ENCODE measurements at regions not wholly inside any gene's neighbourhood (a gene's known extent, or its start where the extent isn't known, plus 50 kb on each side); places are given as distances from the start of the nearest gene placed in this dataset.
"Not testable (repeated sequence)": the region's sequence is repeated elsewhere in the genome, so short reads cannot be mapped to it uniquely, and the experiment has no call there.

- H3K27ac Mint-ChIP-seq = no peak overlapping the region
- Histone ChIP-seq H3K4me3 (ENCODE audit: low read length) (no peak overlapping the region), H3K27me3 (ENCODE audit: insufficient read depth, low read length, poor library complexity, severe bottlenecking) (no peaks in the 10 kb centered on the region), H3K27ac (ENCODE audit: low read depth, low read length) (no peak overlapping the region), H3K4me1 (ENCODE audit: insufficient read depth, low read length) (no peaks in the 10 kb centered on the region), H3K36me3 (ENCODE audit: insufficient read depth, low read length) (no peaks in the 10 kb centered on the region), H3K9me3 (ENCODE audit: low read length) (no peaks in the 10 kb centered on the region)
- ChIA-PET CTCF (no interaction called here), POLR2A (no interaction called here)
- no peak for DNase-seq
- H3K9me3 Mint-ChIP-seq = peaks cover 0 to 21% (median 8%) of the 10 kb centered on the region in 5 donors
- H3K36me3 Mint-ChIP-seq = no peaks in the 10 kb centered on the region
- H3K4me1 Mint-ChIP-seq = no peaks in the 10 kb centered on the region
- no peaks in the 10 kb centered on the region for H3K27me3 Mint-ChIP-seq
- H3K4me3 Mint-ChIP-seq = no peak overlapping the region
These were observed 501.9 kb downstream of the TMEM135 start for GRCh38 chr11:87539596-87539995.

GRCh38 chr11:87536565-87536964 lies 498.8 kb downstream of the TMEM135 start:
- H3K36me3 ChIP-seq (ENCODE audit: insufficient read depth, low read length) = no peaks in the 10 kb centered on the region
- no peaks in the 10 kb centered on the region for H3K27me3 Mint-ChIP-seq
- no peak overlapping the region for H3K27ac Mint-ChIP-seq
- H3K9me3 Mint-ChIP-seq = peaks cover 0 to 3% (median 2%) of the 10 kb centered on the region in 5 donors
- no peaks in the 10 kb centered on the region for H3K4me1 Mint-ChIP-seq
- H3K4me3 Mint-ChIP-seq = no peak overlapping the region
- POLR2A ChIA-PET = no interaction called here
- CTCF ChIA-PET = no interaction called here
- H3K4me1 ChIP-seq (ENCODE audit: insufficient read depth, low read length) = no peaks in the 10 kb centered on the region
- H3K9me3 ChIP-seq (ENCODE audit: low read length) = no peaks in the 10 kb centered on the region
- H3K4me3 ChIP-seq (ENCODE audit: low read length) = no peak overlapping the region
- no peaks in the 10 kb centered on the region for H3K27me3 ChIP-seq (ENCODE audit: insufficient read depth, low read length, poor library complexity, severe bottlenecking)
- DNase-seq = no peak
- H3K27ac ChIP-seq (ENCODE audit: low read depth, low read length) = no peak overlapping the region
- no peaks in the 10 kb centered on the region for H3K36me3 Mint-ChIP-seq

GRCh38 chr11:87536016-87536415 lies 498.3 kb downstream of the TMEM135 start:
- H3K27me3 ChIP-seq (ENCODE audit: insufficient read depth, low read length, poor library complexity, severe bottlenecking) = no peaks in the 10 kb centered on the region
- ChIA-PET POLR2A (no interaction called here), CTCF (no interaction called here)
- H3K9me3 ChIP-seq (ENCODE audit: low read length) = no peaks in the 10 kb centered on the region
- no peaks in the 10 kb centered on the region for H3K4me1 ChIP-seq (ENCODE audit: insufficient read depth, low read length)
- no peak overlapping the region for H3K27ac ChIP-seq (ENCODE audit: low read depth, low read length)
- Mint-ChIP-seq H3K4me1 (no peaks in the 10 kb centered on the region), H3K4me3 (no peak overlapping the region), H3K27ac (no peak overlapping the region), H3K9me3 (peaks cover 0 to 3% (median 0%) of the 10 kb centered on the region in 5 donors), H3K27me3 (no peaks in the 10 kb centered on the region), H3K36me3 (no peaks in the 10 kb centered on the region)
- no peak for DNase-seq
- H3K36me3 ChIP-seq (ENCODE audit: insufficient read depth, low read length) = no peaks in the 10 kb centered on the region
- H3K4me3 ChIP-seq (ENCODE audit: low read length) = no peak overlapping the region

- ChIA-PET CTCF (no interaction called here), POLR2A (no interaction called here)
- H3K27me3 Mint-ChIP-seq = no peaks in the 10 kb centered on the region
- no peak overlapping the region for H3K27ac ChIP-seq (ENCODE audit: low read depth, low read length)
- H3K36me3 Mint-ChIP-seq = no peaks in the 10 kb centered on the region
- no peaks in the 10 kb centered on the region for H3K4me1 ChIP-seq (ENCODE audit: insufficient read depth, low read length)
- H3K4me1 Mint-ChIP-seq = no peaks in the 10 kb centered on the region
- H3K4me3 Mint-ChIP-seq = no peak overlapping the region
- DNase-seq = no peak
- no peaks in the 10 kb centered on the region for H3K36me3 ChIP-seq (ENCODE audit: insufficient read depth, low read length)
- no peak overlapping the region for H3K27ac Mint-ChIP-seq
- H3K27me3 ChIP-seq (ENCODE audit: insufficient read depth, low read length, poor library complexity, severe bottlenecking) = no peaks in the 10 kb centered on the region
- no peak overlapping the region for H3K4me3 ChIP-seq (ENCODE audit: low read length)
- H3K9me3 Mint-ChIP-seq = peaks cover 0 to 3% (median 0%) of the 10 kb centered on the region in 5 donors
- no peaks in the 10 kb centered on the region for H3K9me3 ChIP-seq (ENCODE audit: low read length)
These were observed 497.8 kb downstream of the TMEM135 start for GRCh38 chr11:87535513-87535912.

- H3K4me3 ChIP-seq (ENCODE audit: low read length); H3K9me3 ChIP-seq (ENCODE audit: low read length); H3K27me3 ChIP-seq (ENCODE audit: insufficient read depth, low read length, poor library complexity, severe bottlenecking); H3K27ac ChIP-seq (ENCODE audit: low read depth, low read length); H3K4me3 Mint-ChIP-seq; POLR2A ChIA-PET; CTCF ChIA-PET; DNase-seq; H3K27ac Mint-ChIP-seq; H3K36me3 Mint-ChIP-seq; H3K4me1 Mint-ChIP-seq; H3K27me3 Mint-ChIP-seq; H3K9me3 Mint-ChIP-seq; H3K36me3 ChIP-seq (ENCODE audit: insufficient read depth, low read length); H3K4me1 ChIP-seq (ENCODE audit: insufficient read depth, low read length): not testable (repeated sequence)
These were observed 494.1 kb downstream of the TMEM135 start for GRCh38 chr11:87531835-87532234.

GRCh38 chr11:87529486-87529885 lies 491.8 kb downstream of the TMEM135 start:
- Mint-ChIP-seq H3K4me1 (no peaks in the 10 kb centered on the region), H3K36me3 (no peaks in the 10 kb centered on the region), H3K9me3 (peaks cover 0 to 3% (median 2%) of the 10 kb centered on the region in 5 donors), H3K27ac (no peak overlapping the region), H3K4me3 (no peak overlapping the region), H3K27me3 (no peaks in the 10 kb centered on the region)
- ChIA-PET POLR2A (no interaction called here), CTCF (no interaction called here)
- no peaks in the 10 kb centered on the region for H3K36me3 ChIP-seq (ENCODE audit: insufficient read depth, low read length)
- H3K9me3 ChIP-seq (ENCODE audit: low read length) = no peaks in the 10 kb centered on the region
- no peak overlapping the region for H3K27ac ChIP-seq (ENCODE audit: low read depth, low read length)
- no peaks in the 10 kb centered on the region for H3K27me3 ChIP-seq (ENCODE audit: insufficient read depth, low read length, poor library complexity, severe bottlenecking)
- H3K4me1 ChIP-seq (ENCODE audit: insufficient read depth, low read length) = no peaks in the 10 kb centered on the region
- H3K4me3 ChIP-seq (ENCODE audit: low read length) = no peak overlapping the region
- no peak for DNase-seq

GRCh38 chr11:87528752-87529151 lies 491.0 kb downstream of the TMEM135 start:
- H3K27ac Mint-ChIP-seq = no peak overlapping the region
- peaks cover 0 to 2% (median under 1%) of the 10 kb centered on the region in 5 donors for H3K9me3 Mint-ChIP-seq
- POLR2A ChIA-PET = no interaction called here
- Histone ChIP-seq H3K36me3 (ENCODE audit: insufficient read depth, low read length) (no peaks in the 10 kb centered on the region), H3K4me3 (ENCODE audit: low read length) (no peak overlapping the region), H3K27me3 (ENCODE audit: insufficient read depth, low read length, poor library complexity, severe bottlenecking) (no peaks in the 10 kb centered on the region), H3K9me3 (ENCODE audit: low read length) (no peaks in the 10 kb centered on the region), H3K4me1 (ENCODE audit: insufficient read depth, low read length) (no peaks in the 10 kb centered on the region), H3K27ac (ENCODE audit: low read depth, low read length) (no peak overlapping the region)
- CTCF ChIA-PET = no interaction called here
- no peak for DNase-seq
- H3K27me3 Mint-ChIP-seq = no peaks in the 10 kb centered on the region
- no peak overlapping the region for H3K4me3 Mint-ChIP-seq
- H3K36me3 Mint-ChIP-seq = no peaks in the 10 kb centered on the region
- H3K4me1 Mint-ChIP-seq = no peaks in the 10 kb centered on the region

- Histone ChIP-seq H3K27me3 (ENCODE audit: insufficient read depth, low read length, poor library complexity, severe bottlenecking) (no peaks in the 10 kb centered on the region), H3K27ac (ENCODE audit: low read depth, low read length) (no peak overlapping the region), H3K9me3 (ENCODE audit: low read length) (no peaks in the 10 kb centered on the region), H3K36me3 (ENCODE audit: insufficient read depth, low read length) (no peaks in the 10 kb centered on the region), H3K4me1 (ENCODE audit: insufficient read depth, low read length) (no peaks in the 10 kb centered on the region), H3K4me3 (ENCODE audit: low read length) (no peak overlapping the region)
- Mint-ChIP-seq H3K4me3 (no peak overlapping the region), H3K36me3 (no peaks in the 10 kb centered on the region), H3K27me3 (no peaks in the 10 kb centered on the region), H3K27ac (no peak overlapping the region), H3K9me3 (peaks cover 0 to 2% (median 2%) of the 10 kb centered on the region in 5 donors), H3K4me1 (no peaks in the 10 kb centered on the region)
- CTCF ChIA-PET = no interaction called here
- POLR2A ChIA-PET = no interaction called here
- no peak for DNase-seq
These were observed 485.5 kb downstream of the TMEM135 start for GRCh38 chr11:87523276-87523675.

GRCh38 chr11:87518266-87518665 lies 480.5 kb downstream of the TMEM135 start:
- Mint-ChIP-seq H3K36me3 (no peaks in the 10 kb centered on the region), H3K27ac (no peak overlapping the region), H3K4me3 (no peak overlapping the region), H3K9me3 (peaks cover 0 to 2% (median 0%) of the 10 kb centered on the region in 5 donors), H3K27me3 (no peaks in the 10 kb centered on the region), H3K4me1 (no peaks in the 10 kb centered on the region)
- Histone ChIP-seq H3K9me3 (ENCODE audit: low read length) (no peaks in the 10 kb centered on the region), H3K36me3 (ENCODE audit: insufficient read depth, low read length) (no peaks in the 10 kb centered on the region), H3K4me3 (ENCODE audit: low read length) (no peak overlapping the region), H3K27ac (ENCODE audit: low read depth, low read length) (no peak overlapping the region), H3K4me1 (ENCODE audit: insufficient read depth, low read length) (no peaks in the 10 kb centered on the region), H3K27me3 (ENCODE audit: insufficient read depth, low read length, poor library complexity, severe bottlenecking) (no peaks in the 10 kb centered on the region)
- ChIA-PET POLR2A (no interaction called here), CTCF (no interaction called here)
- DNase-seq = no peak

All from CD8-positive, alpha-beta memory T cell (primary cell).